OCI-LY3 (cell line): ENCODE measurements at regions not wholly inside any gene's neighbourhood (a gene's known extent, or its start where the extent isn't known, plus 50 kb on each side); places are given as distances from the start of the nearest gene placed in this dataset.

Experiments
- H2AFZ ChIP-seq: fragments of 200-600, 300-600 bp; shearing (Covaris generic); 2 replicates; pipeline ENCODE4 v1.6.0; 2014; ENCODE audit warnings: antibody characterized with exemption, low read depth, low read length
- H3K27ac ChIP-seq: fragments of 200-600, 300-600 bp; sonication (generic); 2 replicates; pipeline ENCODE4 v1.5.1; 2014; ENCODE audit warnings: mild to moderate bottlenecking, low read length, moderate library complexity, mixed read lengths
- H3K27me3 ChIP-seq: fragments of 200-600, 300-600 bp; sonication (generic); 2 replicates; pipeline ENCODE4 v1.6.1; 2014; ENCODE audit warnings: low read depth, low read length, mixed read lengths
- H3K36me3 ChIP-seq: fragments of 200-600, 300-600 bp; sonication (generic); replicated peaks from 2 replicates; pipeline ENCODE3; 2014; ENCODE audit warnings: low read depth, low read length, mixed read lengths
- H3K4me1 ChIP-seq: fragments of 300-600, 200-600 bp; sonication (generic); 2 replicates; pipeline ENCODE4 v1.6.1; 2014; ENCODE audit warnings: low read length, mixed read lengths
- H3K4me2 ChIP-seq: fragments of 200-600, 300-600 bp; sonication (generic); 2 replicates; pipeline ENCODE4 v1.6.1; 2014; ENCODE audit warnings: low read length, mixed read lengths
- H3K4me3 ChIP-seq: fragments of 300-600, 200-600 bp; sonication (generic); 2 replicates; pipeline ENCODE4 v1.5.1; 2014; ENCODE audit warnings: antibody characterized with exemption, mild to moderate bottlenecking, low read length, moderate library complexity
- H3K79me2 ChIP-seq: fragments of 300-600, 200-600 bp; shearing (Covaris generic); 2 replicates; pipeline ENCODE4 v1.6.1; 2014; ENCODE audit warnings: mild to moderate bottlenecking, low read length, mixed read lengths
- H3K9ac ChIP-seq: fragments of 300-600, 200-600 bp; shearing (Covaris generic); 2 replicates; pipeline ENCODE4 v1.6.0; 2014; ENCODE audit warnings: mild to moderate bottlenecking, low read length, moderate library complexity
- H3K9me3 ChIP-seq: fragments of 200-600, 300-600 bp; shearing (Covaris generic); 2 replicates; pipeline ENCODE4 v1.6.1; 2014; ENCODE audit warnings: low read length, mixed read lengths; ENCODE audit not compliant: insufficient read depth
- H4K20me1 ChIP-seq: fragments of 200-600, 300-600 bp; sonication (generic); 2 replicates; pipeline ENCODE4 v1.6.1; 2016; ENCODE audit warnings: low read length, mixed read lengths; ENCODE audit not compliant: insufficient read depth
- EZH2phosphoT487 ChIP-seq: fragments of 200-600 bp; shearing (Covaris generic); IDR thresholded peaks from 2 replicates; pipeline ENCODE4 v1.6.1; 2018; ENCODE audit warnings: antibody characterized with exemption, mixed run types, low read depth
- TF ChIP-seq, protein P1 (sequence below): fragments of 200-600, 300-600 bp; sonication (generic); IDR thresholded peaks from 2 replicates; pipeline ENCODE4 v1.5.1; 2014; ENCODE audit warnings: antibody characterized with exemption, low read length, low read depth

DNA sequence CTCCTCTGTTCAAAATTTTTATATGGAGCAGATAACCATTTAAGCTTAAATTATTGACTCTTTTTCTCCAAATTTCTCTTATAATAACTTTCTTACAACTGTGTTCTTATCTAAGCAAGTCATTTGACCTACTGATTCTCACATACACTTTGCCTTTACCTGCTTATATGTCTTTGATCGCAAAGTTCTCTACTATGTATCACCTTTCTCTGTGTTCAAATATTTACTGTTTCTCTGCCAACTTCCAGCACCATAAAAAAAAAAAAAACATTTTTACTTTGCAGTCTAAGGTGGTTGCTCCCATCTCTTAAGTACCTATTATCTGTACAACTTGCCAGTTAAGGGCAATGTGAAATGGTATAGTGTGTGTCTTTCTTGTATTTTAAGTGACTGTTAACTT, 100.8 kb upstream of the DPH6 start:
- H3K4me1 ChIP-seq = no peaks in the 10 kb centered on the region
- TF ChIP-seq, protein P1, sequence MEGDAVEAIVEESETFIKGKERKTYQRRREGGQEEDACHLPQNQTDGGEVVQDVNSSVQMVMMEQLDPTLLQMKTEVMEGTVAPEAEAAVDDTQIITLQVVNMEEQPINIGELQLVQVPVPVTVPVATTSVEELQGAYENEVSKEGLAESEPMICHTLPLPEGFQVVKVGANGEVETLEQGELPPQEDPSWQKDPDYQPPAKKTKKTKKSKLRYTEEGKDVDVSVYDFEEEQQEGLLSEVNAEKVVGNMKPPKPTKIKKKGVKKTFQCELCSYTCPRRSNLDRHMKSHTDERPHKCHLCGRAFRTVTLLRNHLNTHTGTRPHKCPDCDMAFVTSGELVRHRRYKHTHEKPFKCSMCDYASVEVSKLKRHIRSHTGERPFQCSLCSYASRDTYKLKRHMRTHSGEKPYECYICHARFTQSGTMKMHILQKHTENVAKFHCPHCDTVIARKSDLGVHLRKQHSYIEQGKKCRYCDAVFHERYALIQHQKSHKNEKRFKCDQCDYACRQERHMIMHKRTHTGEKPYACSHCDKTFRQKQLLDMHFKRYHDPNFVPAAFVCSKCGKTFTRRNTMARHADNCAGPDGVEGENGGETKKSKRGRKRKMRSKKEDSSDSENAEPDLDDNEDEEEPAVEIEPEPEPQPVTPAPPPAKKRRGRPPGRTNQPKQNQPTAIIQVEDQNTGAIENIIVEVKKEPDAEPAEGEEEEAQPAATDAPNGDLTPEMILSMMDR = no peak
- no peak for TF ChIP-seq EZH2phosphoT487
- no peak overlapping the region for H3K4me3 ChIP-seq
- H4K20me1 ChIP-seq = no peaks in the 10 kb centered on the region
- no peaks in the 10 kb centered on the region for H3K27me3 ChIP-seq
- no peaks in the 10 kb centered on the region for H3K36me3 ChIP-seq
- H3K4me2 ChIP-seq = no peak overlapping the region
- no peaks in the 10 kb centered on the region for H3K79me2 ChIP-seq
- no peaks in the 10 kb centered on the region for H3K9me3 ChIP-seq
- no peak overlapping the region for H3K27ac ChIP-seq
- no peak overlapping the region for H3K9ac ChIP-seq
- no peak overlapping the region for H2AFZ ChIP-seq

DNA sequence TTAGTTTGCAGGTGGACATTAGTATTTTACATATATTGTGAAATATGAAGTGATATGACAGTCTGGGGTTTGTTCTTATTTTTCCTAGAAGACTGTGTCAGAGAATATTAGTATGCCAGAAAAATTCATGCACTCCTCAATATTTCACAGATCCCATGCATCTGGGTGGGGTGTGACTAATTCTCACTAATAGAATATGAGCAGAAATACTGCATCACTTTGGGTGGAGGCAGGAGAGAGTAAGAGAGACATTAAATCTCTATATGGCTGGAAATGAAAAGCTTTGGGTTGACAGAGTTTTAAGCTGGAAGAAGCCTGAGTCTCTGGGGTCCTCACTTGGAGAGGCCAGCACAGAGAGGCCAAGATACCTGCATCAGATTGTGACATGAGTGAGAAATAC, 101.3 kb upstream of the DPH6 start:
- H3K36me3 ChIP-seq = no peaks in the 10 kb centered on the region
- no peak overlapping the region for H2AFZ ChIP-seq
- H3K27ac ChIP-seq = no peak overlapping the region
- H3K9ac ChIP-seq = no peak overlapping the region
- no peak overlapping the region for H3K4me2 ChIP-seq
- no peaks in the 10 kb centered on the region for H3K4me1 ChIP-seq
- H3K79me2 ChIP-seq = no peaks in the 10 kb centered on the region
- TF ChIP-seq EZH2phosphoT487 = no peak
- TF ChIP-seq, protein P1 = no peak
- H3K27me3 ChIP-seq = no peaks in the 10 kb centered on the region
- H3K4me3 ChIP-seq = no peak overlapping the region
- no peaks in the 10 kb centered on the region for H4K20me1 ChIP-seq
- no peaks in the 10 kb centered on the region for H3K9me3 ChIP-seq

DNA sequence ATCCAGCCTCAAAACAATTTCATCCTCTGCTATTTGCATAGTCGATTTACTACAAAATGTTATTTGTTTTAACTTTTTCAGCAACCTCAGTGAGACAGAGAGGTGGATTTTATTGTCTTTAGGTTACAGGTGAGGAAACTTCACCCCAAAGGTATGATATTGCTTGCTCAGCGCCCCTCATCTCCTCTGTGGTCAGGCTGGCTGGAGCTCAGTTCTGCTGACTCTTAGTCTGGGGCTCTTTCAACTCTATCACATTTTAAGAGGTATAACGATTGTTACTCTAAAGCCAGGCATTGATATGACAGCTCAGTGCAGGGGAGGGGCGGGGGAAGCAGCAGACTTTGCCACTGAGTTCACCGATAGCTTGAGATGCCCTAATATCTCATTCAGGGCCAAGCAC, 103.0 kb upstream of the DPH6 start:
- H3K4me2 ChIP-seq = no peak overlapping the region
- no peaks in the 10 kb centered on the region for H3K27me3 ChIP-seq
- H2AFZ ChIP-seq = no peak overlapping the region
- no peak overlapping the region for H3K27ac ChIP-seq
- H3K79me2 ChIP-seq = no peaks in the 10 kb centered on the region
- H3K9me3 ChIP-seq = no peaks in the 10 kb centered on the region
- H3K4me3 ChIP-seq = no peak overlapping the region
- H3K36me3 ChIP-seq = no peaks in the 10 kb centered on the region
- H3K9ac ChIP-seq = no peak overlapping the region
- TF ChIP-seq, protein P1 = no peak
- TF ChIP-seq EZH2phosphoT487 = no peak
- no peaks in the 10 kb centered on the region for H4K20me1 ChIP-seq
- H3K4me1 ChIP-seq = no peaks in the 10 kb centered on the region

DNA sequence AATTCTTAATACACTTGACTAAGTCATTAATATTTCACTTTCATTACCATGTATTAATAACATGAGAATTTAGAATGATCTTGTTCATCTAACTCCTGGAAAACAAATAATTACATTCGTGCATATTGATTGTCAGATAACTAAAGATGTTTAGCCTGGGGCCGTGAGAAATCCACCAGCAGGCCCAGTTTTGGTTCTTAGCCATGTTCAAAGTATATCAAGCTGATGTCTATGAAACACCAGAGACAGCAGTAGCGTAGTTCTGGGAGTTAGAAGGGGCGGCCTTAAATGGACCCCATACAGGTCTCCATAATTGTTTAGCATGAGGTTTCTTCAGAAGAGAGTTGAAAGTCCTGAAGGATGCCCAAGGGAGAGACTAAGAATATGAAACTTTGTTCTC, 103.6 kb upstream of the DPH6 start:
- Histone ChIP-seq H2AFZ (no peak overlapping the region), H3K79me2 (no peaks in the 10 kb centered on the region), H3K36me3 (no peaks in the 10 kb centered on the region), H3K9me3 (no peaks in the 10 kb centered on the region), H3K4me2 (no peak overlapping the region), H3K27ac (no peak overlapping the region), H3K27me3 (no peaks in the 10 kb centered on the region), H3K4me1 (no peaks in the 10 kb centered on the region), H3K9ac (no peak overlapping the region), H4K20me1 (no peaks in the 10 kb centered on the region), H3K4me3 (no peak overlapping the region)
- TF ChIP-seq, protein P1 = no peak
- no peak for TF ChIP-seq EZH2phosphoT487
